ENCODE measurements at regions not wholly inside any gene's neighbourhood (a gene's known extent, or its start where the extent isn't known, plus 50 kb on each side); places are given as distances from the start of the nearest gene placed in this dataset.

DNA sequence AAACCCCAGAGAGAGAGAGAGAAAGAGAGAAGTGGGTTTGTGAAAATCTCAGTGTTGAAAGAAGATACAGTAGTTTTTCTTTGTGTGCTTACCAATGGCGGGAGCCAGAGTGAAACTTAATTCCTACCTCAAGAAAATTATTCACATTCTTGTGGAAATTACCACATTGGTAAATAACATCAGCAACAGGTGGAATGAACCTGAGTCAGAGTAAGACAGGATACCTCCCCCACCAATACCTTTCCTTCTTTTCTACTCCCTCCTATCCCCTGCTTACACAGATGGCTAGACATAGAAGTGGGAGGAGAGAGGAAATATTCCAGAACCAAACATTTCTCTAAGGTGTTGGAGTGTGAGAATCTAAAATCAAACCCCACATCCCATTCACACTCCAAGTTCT is 793.9 kb downstream of the SORCS3 start:
- TF ChIP-seq POLR2A (IDR thresholded peaks at IDR 0.05) (no peak), POLR2AphosphoS5 (IDR thresholded peaks at IDR 0.05) (no peak)
- TF ChIP-seq, protein P1, sequence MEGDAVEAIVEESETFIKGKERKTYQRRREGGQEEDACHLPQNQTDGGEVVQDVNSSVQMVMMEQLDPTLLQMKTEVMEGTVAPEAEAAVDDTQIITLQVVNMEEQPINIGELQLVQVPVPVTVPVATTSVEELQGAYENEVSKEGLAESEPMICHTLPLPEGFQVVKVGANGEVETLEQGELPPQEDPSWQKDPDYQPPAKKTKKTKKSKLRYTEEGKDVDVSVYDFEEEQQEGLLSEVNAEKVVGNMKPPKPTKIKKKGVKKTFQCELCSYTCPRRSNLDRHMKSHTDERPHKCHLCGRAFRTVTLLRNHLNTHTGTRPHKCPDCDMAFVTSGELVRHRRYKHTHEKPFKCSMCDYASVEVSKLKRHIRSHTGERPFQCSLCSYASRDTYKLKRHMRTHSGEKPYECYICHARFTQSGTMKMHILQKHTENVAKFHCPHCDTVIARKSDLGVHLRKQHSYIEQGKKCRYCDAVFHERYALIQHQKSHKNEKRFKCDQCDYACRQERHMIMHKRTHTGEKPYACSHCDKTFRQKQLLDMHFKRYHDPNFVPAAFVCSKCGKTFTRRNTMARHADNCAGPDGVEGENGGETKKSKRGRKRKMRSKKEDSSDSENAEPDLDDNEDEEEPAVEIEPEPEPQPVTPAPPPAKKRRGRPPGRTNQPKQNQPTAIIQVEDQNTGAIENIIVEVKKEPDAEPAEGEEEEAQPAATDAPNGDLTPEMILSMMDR (IDR thresholded peaks at IDR 0.05), result no peak
